SK-N-MC (cell line): ENCODE measurements at regions not wholly inside any gene's neighbourhood (a gene's known extent, or its start where the extent isn't known, plus 50 kb on each side); places are given as distances from the start of the nearest gene placed in this dataset.

Experiments
- EZH2 ChIP-seq: fragments of 200-600 bp; sonication (generic); IDR thresholded peaks from one replicate; pipeline ENCODE4 v1.6.1; 2017; ENCODE audit warnings: antibody characterized with exemption
- FOXP2 ChIP-seq: optimal IDR thresholded peaks from 2 replicates; pipeline ENCODE3; 2011; ENCODE audit warnings: mild to moderate bottlenecking, moderate library complexity; ENCODE audit not compliant: insufficient read depth; ENCODE audit errors: extremely low read length, control extremely low read depth
- POLR2AphosphoS5 ChIP-seq: IDR thresholded peaks from 2 replicates; pipeline ENCODE4 v1.6.1; 2012; ENCODE audit warnings: mild to moderate bottlenecking, low read depth, low read length, borderline replicate concordance

- TF ChIP-seq FOXP2 (no peak), EZH2 (no peak), POLR2AphosphoS5 (no peak)
Observed at GRCh38 chr4:53671757-53672156, 80.5 kb upstream of the LNX1 start.
